B cell (primary cell): ENCODE measurements at regions not wholly inside any gene's neighbourhood (a gene's known extent, or its start where the extent isn't known, plus 50 kb on each side); places are given as distances from the start of the nearest gene placed in this dataset.

ENCODE experiments used
- ATAC-seq: fragments of 200-7000 bp; cut with Tn5 transposase; one replicate; pipeline ENCODE4 v1.10.0; 2021; ENCODE audit warnings: low read depth, mild to moderate bottlenecking, moderate number of reproducible peaks, moderate library complexity
- CTCF ChIA-PET: fragments of 350-600 bp; sonication (Branson Sonifier 250); formaldehyde crosslinking; loops from one replicate; lab custom pipeline; 2021; ENCODE audit warnings: antibody characterized with exemption, inconsistent platforms; lab: Charles Lee
- POLR2A ChIA-PET: fragments of 350-600 bp; sonication (Branson Sonifier 250); formaldehyde crosslinking; loops from one replicate; lab custom pipeline; 2021; ENCODE audit warnings: antibody characterized with exemption; lab: Charles Lee
- DNase-seq: peaks from one replicate; pipeline ENCODE4 v3.0.0; 2013
- H2AFZ ChIP-seq: 2 replicates; pipeline ENCODE4 v1.6.1; 2012; ENCODE audit warnings: mild to moderate bottlenecking, low read depth, low read length; ENCODE audit not compliant: insufficient read depth, poor library complexity, severe bottlenecking
- H3K27ac ChIP-seq, 2 donors: 1 replicate in 1 of 2; 2 replicates in 1 of 2; pipeline ENCODE4 v1.5.1; 2012 to 2013; ENCODE audit warnings: low read length in 2 of 2, mild to moderate bottlenecking in 2 of 2, moderate library complexity in 1 of 2
- H3K27me3 ChIP-seq, 4 experiments: fragments of 200-600 bp in 1 of 4; sonication (generic) in 1 of 4; replicated peaks in 1 of 4; 1 replicate in 2 of 4; 2 replicates in 2 of 4; pipeline versions ENCODE4 v1.6.1 to v1.7.0; 2013 to 2016; ENCODE audit warnings: low read length in 3 of 4, mild to moderate bottlenecking in 2 of 4, mixed read lengths in 1 of 4, moderate library complexity in 1 of 4; ENCODE audit not compliant: insufficient read depth in 4 of 4, control insufficient read depth in 3 of 4; ENCODE audit errors: control extremely low read depth in 1 of 4
- H3K36me3 ChIP-seq, 2 experiments: replicated peaks in 1 of 2; 1 replicate in 1 of 2; 2 replicates in 1 of 2; pipeline versions ENCODE4 v1.6.1 to v1.7.1; 2013; ENCODE audit warnings: low read length in 1 of 2; ENCODE audit not compliant: insufficient read depth in 2 of 2, control insufficient read depth in 1 of 2; ENCODE audit errors: control extremely low read depth in 1 of 2, extremely low read depth in 1 of 2
- H3K4me1 ChIP-seq, 2 donors: fragments of 200-600 bp in 1 of 2; sonication (generic) in 1 of 2; 1 replicate in 1 of 2; 2 replicates in 1 of 2; pipeline versions ENCODE4 v1.5.1 to v1.6.1; 2013 to 2017; ENCODE audit warnings: low read length in 2 of 2; ENCODE audit not compliant: control insufficient read depth in 2 of 2, insufficient read depth in 2 of 2
- H3K4me2 ChIP-seq: replicated peaks from 2 replicates; pipeline ENCODE3; 2012; ENCODE audit warnings: mild to moderate bottlenecking, low read depth, low read length; ENCODE audit not compliant: poor library complexity, severe bottlenecking
- H3K4me3 ChIP-seq, 5 experiments: fragments of 200-600 bp in 1 of 5; sonication (generic) in 1 of 5; 1 replicate in 3 of 5; 2 replicates in 2 of 5; pipeline versions ENCODE4 v1.5.1 to v1.7.0; 2011 to 2016; ENCODE audit warnings: low read length in 4 of 5, mild to moderate bottlenecking in 4 of 5, low read depth in 2 of 5, control low read depth in 1 of 5, moderate library complexity in 1 of 5; ENCODE audit not compliant: insufficient read depth in 1 of 5; ENCODE audit errors: control extremely low read depth in 1 of 5, extremely low read depth in 1 of 5
- H3K79me2 ChIP-seq: fragments of 200-600 bp; sonication (generic); one replicate; pipeline ENCODE4 v1.6.0; 2016; ENCODE audit warnings: low read length; ENCODE audit not compliant: control insufficient read depth, insufficient read depth
- H3K9ac ChIP-seq: fragments of 200-600 bp; sonication (generic); 2 replicates; pipeline ENCODE4 v1.6.1; 2017; ENCODE audit warnings: mild to moderate bottlenecking, low read length, moderate library complexity
- H3K9me3 ChIP-seq, 3 donors: one replicate each; pipeline versions ENCODE4 v1.6.1 to v1.7.1; 2013; ENCODE audit warnings: low read length in 2 of 3; ENCODE audit not compliant: control insufficient read depth in 2 of 3, insufficient read depth in 1 of 3; ENCODE audit errors: control extremely low read depth in 1 of 3
- H4K20me1 ChIP-seq: 2 replicates; pipeline ENCODE4 v1.6.0; 2012; ENCODE audit warnings: mild to moderate bottlenecking, low read length; ENCODE audit not compliant: insufficient read depth, control insufficient read depth, poor library complexity, severe bottlenecking
- H3K27ac Mint-ChIP-seq: one replicate; pipeline ENCODE4 v1.8.0; 2021; ENCODE audit warnings: mixed read lengths
- H3K27me3 Mint-ChIP-seq: one replicate; pipeline ENCODE4 v1.8.0; 2021; ENCODE audit warnings: mixed read lengths
- H3K4me1 Mint-ChIP-seq: one replicate; pipeline ENCODE4 v1.8.0; 2021; ENCODE audit warnings: mixed read lengths
- H3K4me3 Mint-ChIP-seq: one replicate; pipeline ENCODE4 v1.8.0; 2021; ENCODE audit warnings: mixed read lengths
- H3K9me3 Mint-ChIP-seq: one replicate; pipeline ENCODE4 v1.8.0; 2022; ENCODE audit warnings: mixed read lengths; ENCODE audit not compliant: insufficient read depth
- CTCF ChIP-seq: fragments of 200-600 bp; IDR thresholded peaks from one replicate; pipeline ENCODE4 v1.8.0; 2022; ENCODE audit warnings: antibody characterized with exemption, mild to moderate bottlenecking
- EZH2 ChIP-seq: IDR thresholded peaks from 2 replicates; pipeline ENCODE4 v1.6.1; 2012; ENCODE audit warnings: borderline replicate concordance, low read depth, mild to moderate bottlenecking, moderate library complexity, low read length; ENCODE audit not compliant: insufficient read depth, poor library complexity, severe bottlenecking
- WGBS: methylation state at CpG from one replicate; pipeline ENCODE4 v1.1.5; 2013; ENCODE audit warnings: missing lambda C conversion rate; ENCODE audit not compliant: insufficient coverage; 5-methylcytosine and 5-hydroxymethylcytosine counted together
- intact Hi-C: fragments of 100-400 bp; cut with micrococcal nuclease; formaldehyde crosslinking; loops from one replicate; pipeline ENCODE4 v1.10.0; 2022

- 62% methylated on average over 3 of the region's 3 CpGs for WGBS
- Histone ChIP-seq H3K27me3 (no peaks in the 10 kb centered on the region), H4K20me1 (no peaks in the 10 kb centered on the region), H3K4me2 (no peak overlapping the region), H3K79me2 (no peaks in the 10 kb centered on the region), H3K27ac (no peak overlapping the region), H3K4me3 (no peak overlapping the region), H2AFZ (no peak overlapping the region), H3K4me1 (peaks cover 14 to 17% of the 10 kb centered on the region in 2 donors), H3K9ac (no peak overlapping the region), H3K36me3 (no peaks in the 10 kb centered on the region), H3K9me3 (peaks cover 0 to 3% (median 0%) of the 10 kb centered on the region in 3 donors)
- ATAC-seq (no peak), DNase-seq (no peak)
- ChIA-PET CTCF (interaction anchor here (1.0 to 1.4 kb wide), 2 partner anchors 9 to 271 kb away, joined by 3 read pairs; no protein-coding TSS in a partner anchor), POLR2A (interaction anchor here (0.5 to 0.6 kb wide), 2 partner anchors 156 to 331 kb away, joined by 3 read pairs; no protein-coding TSS in a partner anchor)
- intact Hi-C loops = no loop called here
- no peak overlapping the region for H3K27ac Mint-ChIP-seq
- no peaks in the 10 kb centered on the region for H3K27me3 Mint-ChIP-seq
- H3K4me1 Mint-ChIP-seq = peaks cover 20% of the 10 kb centered on the region
- TF ChIP-seq EZH2 = no peak
- no peak for TF ChIP-seq CTCF
- no peaks in the 10 kb centered on the region for H3K9me3 Mint-ChIP-seq
- no peak overlapping the region for H3K4me3 Mint-ChIP-seq
Observed at GRCh38 chr13:40456397-40456953, 210.0 kb downstream of the FOXO1 start.

- Histone ChIP-seq H3K4me2 (no peak overlapping the region), H3K27me3 (no peaks in the 10 kb centered on the region), H2AFZ (no peak overlapping the region), H4K20me1 (no peaks in the 10 kb centered on the region), H3K4me1 (peaks cover 10 to 12% of the 10 kb centered on the region in 2 donors), H3K27ac (no peak overlapping the region), H3K9ac (no peak overlapping the region), H3K36me3 (no peaks in the 10 kb centered on the region), H3K79me2 (no peaks in the 10 kb centered on the region), H3K4me3 (no peak overlapping the region), H3K9me3 (peaks cover 0 to 3% (median 0%) of the 10 kb centered on the region in 3 donors)
- TF ChIP-seq CTCF (no peak), EZH2 (no peak)
- POLR2A ChIA-PET = interaction anchor here (0.5 kb wide), 1 partner anchor 331 kb away, joined by 3 read pairs; no protein-coding TSS in a partner anchor
- ATAC-seq = no peak
- CTCF ChIA-PET = interaction anchor here (0.6 to 1.0 kb wide), 2 partner anchors 272 to 809 kb away, joined by 3 read pairs; no protein-coding TSS in a partner anchor
- H3K27ac Mint-ChIP-seq = peak overlapping the region; percentile 32
- intact Hi-C loops = no loop called here
- H3K9me3 Mint-ChIP-seq = no peaks in the 10 kb centered on the region
- DNase-seq = no peak
- no peak overlapping the region for H3K4me3 Mint-ChIP-seq
- peaks cover 17% of the 10 kb centered on the region for H3K4me1 Mint-ChIP-seq
- H3K27me3 Mint-ChIP-seq = no peaks in the 10 kb centered on the region
- WGBS = 87% methylated on average over 6 of the region's 8 CpGs
Observed at GRCh38 chr13:40456979-40457553, 209.4 kb downstream of the FOXO1 start.
